HEK293T (cell line): ENCODE measurements at regions not wholly inside any gene's neighbourhood (a gene's known extent, or its start where the extent isn't known, plus 50 kb on each side); places are given as distances from the start of the nearest gene placed in this dataset.

Experiments
- CTCF ChIA-PET: fragments of 350-600 bp; formaldehyde crosslinking; extraction: SDS; loops from one replicate; lab custom pipeline; 2021; ENCODE audit warnings: antibody characterized with exemption, inconsistent platforms; lab: Yijun Ruan, JAX
- POLR2A ChIA-PET: fragments of 350-600 bp; formaldehyde crosslinking; extraction: SDS; loops from one replicate; lab custom pipeline; 2020; ENCODE audit warnings: antibody characterized with exemption, inconsistent platforms; lab: Yijun Ruan, JAX
- DNase-seq: peaks from one replicate; pipeline ENCODE4 v3.0.0; 2012; ENCODE audit warnings: mixed read lengths; ENCODE audit errors: extremely low spot score
- ARNT ChIP-seq: fragments of 450-650 bp; IDR thresholded peaks from 2 replicates; pipeline ENCODE4 v1.6.1; 2017; ENCODE audit warnings: mild to moderate bottlenecking
- BHLHE40 ChIP-seq: fragments of 450-650 bp; IDR thresholded peaks from 2 replicates; pipeline ENCODE4 v1.6.1; 2016; ENCODE audit warnings: mild to moderate bottlenecking, moderate library complexity, borderline replicate concordance
- CTBP1 ChIP-seq: fragments of 450-650 bp; IDR thresholded peaks from 2 replicates; pipeline ENCODE4 v1.6.1; 2016; ENCODE audit warnings: borderline replicate concordance
- ELF4 ChIP-seq: fragments of 450-650 bp; IDR thresholded peaks from 2 replicates; pipeline ENCODE4 v1.6.1; 2017; ENCODE audit warnings: antibody characterized with exemption
- FOXA1 ChIP-seq: fragments of 450-650 bp; IDR thresholded peaks from 2 replicates; pipeline ENCODE4 v1.6.1; 2016; ENCODE audit warnings: mild to moderate bottlenecking
- FOXK2 ChIP-seq: fragments of 450-650 bp; IDR thresholded peaks from 2 replicates; pipeline ENCODE4 v1.6.1; 2016; ENCODE audit warnings: mild to moderate bottlenecking
- FOXM1 ChIP-seq: fragments of 450-650 bp; IDR thresholded peaks from 2 replicates; pipeline ENCODE4 v1.6.1; 2017; ENCODE audit warnings: mild to moderate bottlenecking, borderline replicate concordance
- HDGF ChIP-seq: fragments of 450-650 bp; IDR thresholded peaks from 2 replicates; pipeline ENCODE4 v1.6.1; 2017; ENCODE audit warnings: antibody characterized with exemption, borderline replicate concordance
- L3MBTL2 ChIP-seq: fragments of 450-650 bp; conservative IDR thresholded peaks from 2 replicates; pipeline ENCODE4 v1.6.1; 2016; ENCODE audit warnings: mild to moderate bottlenecking
- LEF1 ChIP-seq: fragments of 450-650 bp; IDR thresholded peaks from 2 replicates; pipeline ENCODE4 v1.6.1; 2017; ENCODE audit warnings: mild to moderate bottlenecking, borderline replicate concordance
- NFRKB ChIP-seq: fragments of 450-650 bp; IDR thresholded peaks from 2 replicates; pipeline ENCODE4 v1.6.1; 2016; ENCODE audit warnings: mild to moderate bottlenecking, moderate library complexity
- PKNOX1 ChIP-seq: fragments of 450-650 bp; IDR thresholded peaks from 2 replicates; pipeline ENCODE4 v1.6.1; 2016
- SP1 ChIP-seq: fragments of 450-650 bp; IDR thresholded peaks from 2 replicates; pipeline ENCODE4 v1.6.1; 2017
- SUZ12 ChIP-seq: fragments of 450-650 bp; IDR thresholded peaks from 2 replicates; pipeline ENCODE4 v1.6.1; 2016; ENCODE audit warnings: mild to moderate bottlenecking
- TARDBP ChIP-seq: fragments of 450-650 bp; IDR thresholded peaks from 2 replicates; pipeline ENCODE4 v1.6.1; 2016
- ZNF384 ChIP-seq: fragments of 450-650 bp; IDR thresholded peaks from 2 replicates; pipeline ENCODE4 v1.6.1; 2016

DNA sequence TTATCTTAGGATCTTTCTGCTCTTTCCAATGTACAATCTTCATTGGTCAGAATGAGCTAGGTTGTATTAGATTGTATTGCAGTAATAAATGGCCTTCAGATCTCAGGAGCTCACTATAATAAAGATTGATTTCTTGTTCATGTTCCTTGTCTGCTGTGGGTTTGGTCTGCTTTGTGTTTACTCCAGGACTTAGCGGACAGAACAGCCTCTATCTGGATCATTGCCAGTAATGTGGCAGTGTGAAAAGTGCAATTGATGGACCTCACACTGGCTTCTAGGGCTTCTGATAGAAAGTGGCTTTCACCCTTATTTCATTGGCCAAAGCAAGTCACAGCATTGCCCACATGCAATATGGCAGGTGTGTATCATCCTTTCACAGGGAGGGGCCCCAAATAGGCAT, 81.2 kb downstream of the BTG1 start:
- no peak for DNase-seq
- POLR2A ChIA-PET = no interaction called here
- no peak for TF ChIP-seq FOXA1
- TF ChIP-seq SP1 = no peak
- CTCF ChIA-PET = no interaction called here

DNA sequence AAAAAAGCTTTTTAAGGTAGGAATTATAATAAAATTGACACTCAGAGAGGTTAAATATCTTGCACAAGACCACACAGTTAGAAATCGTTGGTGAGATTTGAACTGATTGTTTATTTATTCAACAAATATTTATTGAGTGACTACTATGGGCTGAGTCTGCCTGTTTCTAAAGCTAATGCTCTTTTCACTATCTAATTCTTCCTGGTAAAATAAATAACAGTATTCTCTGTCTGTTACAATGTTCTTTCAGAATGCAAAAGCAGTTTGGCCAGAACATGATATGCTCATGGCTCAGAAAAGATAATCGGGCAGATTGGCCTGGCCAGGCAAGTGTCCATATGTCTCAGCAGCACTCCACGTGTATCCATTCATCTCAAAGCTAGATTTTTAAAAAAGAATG, 82.0 kb downstream of the BTG1 start:
- ChIA-PET POLR2A (interaction anchor here (1.0 kb wide), 1 partner anchor 82 kb away, joined by 3 read pairs; the partner anchor contains the start of gene BTG1), CTCF (no interaction called here)
- no peak for DNase-seq
- TF ChIP-seq NFRKB = no peak
- no peak for TF ChIP-seq HDGF
- no peak for TF ChIP-seq FOXA1
- no peak for TF ChIP-seq LEF1
- no peak for TF ChIP-seq SP1
- TF ChIP-seq ELF4 = no peak
- no peak for TF ChIP-seq FOXK2
- no peak for TF ChIP-seq CTBP1
- TF ChIP-seq SUZ12 = no peak
- TF ChIP-seq TARDBP = no peak
- no peak for TF ChIP-seq PKNOX1

DNA sequence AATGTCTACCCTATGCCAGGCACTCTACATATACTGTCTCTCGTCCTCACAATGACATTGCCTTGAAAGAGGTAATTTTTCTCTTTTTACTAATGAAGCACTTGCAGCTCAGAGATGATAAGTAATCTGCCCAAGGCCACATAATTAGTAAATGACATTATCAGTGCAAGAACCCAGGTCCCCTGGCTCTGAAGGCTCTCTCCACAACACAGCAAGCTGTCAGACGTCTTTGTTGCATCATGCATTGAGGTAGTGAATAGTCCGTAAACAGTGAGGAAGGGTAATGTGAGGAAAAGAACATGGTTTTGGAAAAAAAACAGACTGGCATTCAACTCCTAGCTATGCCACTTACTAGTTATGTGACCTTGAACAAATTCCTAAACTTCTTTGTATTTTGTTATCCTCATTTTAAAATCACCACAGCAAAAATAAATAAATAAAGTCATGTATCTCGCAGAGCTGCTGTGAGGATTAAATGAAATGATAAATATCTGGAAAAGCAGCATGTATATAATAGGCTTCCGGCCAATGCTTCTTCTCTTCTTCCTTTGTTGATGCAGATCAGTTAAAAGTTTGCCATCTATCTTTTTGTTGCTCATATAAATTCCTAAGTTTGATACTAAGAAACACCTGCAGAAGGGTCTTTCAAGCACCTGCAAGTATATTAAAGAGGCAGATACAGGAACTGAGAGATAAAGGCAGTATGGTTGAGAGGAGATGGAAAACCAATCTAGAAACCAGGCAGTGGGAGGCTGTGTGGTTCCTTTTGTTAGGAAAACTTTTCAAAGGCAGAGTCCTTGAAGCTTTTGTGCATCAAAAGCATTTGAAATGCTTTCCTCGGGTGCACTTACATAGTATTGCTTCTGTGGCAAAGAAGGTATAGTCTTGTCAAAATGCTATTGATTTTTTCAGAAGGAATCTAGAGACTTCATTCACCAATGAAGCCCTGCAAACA, 82.8 kb downstream of the BTG1 start:
- TF ChIP-seq HDGF = no peak
- no peak for TF ChIP-seq LEF1
- TF ChIP-seq NFRKB = no peak
- TF ChIP-seq ARNT = no peak
- TF ChIP-seq PKNOX1 = no peak
- no peak for TF ChIP-seq L3MBTL2
- TF ChIP-seq FOXA1 = no peak
- no peak for TF ChIP-seq BHLHE40
- no peak for TF ChIP-seq SUZ12
- no peak for TF ChIP-seq FOXK2
- TF ChIP-seq FOXM1 = no peak
- no peak for TF ChIP-seq SP1
- no peak for DNase-seq
- POLR2A ChIA-PET = interaction anchor here (1.0 kb wide), 1 partner anchor 83 kb away, joined by 3 read pairs; the partner anchor contains the start of gene BTG1
- CTCF ChIA-PET = no interaction called here

DNA sequence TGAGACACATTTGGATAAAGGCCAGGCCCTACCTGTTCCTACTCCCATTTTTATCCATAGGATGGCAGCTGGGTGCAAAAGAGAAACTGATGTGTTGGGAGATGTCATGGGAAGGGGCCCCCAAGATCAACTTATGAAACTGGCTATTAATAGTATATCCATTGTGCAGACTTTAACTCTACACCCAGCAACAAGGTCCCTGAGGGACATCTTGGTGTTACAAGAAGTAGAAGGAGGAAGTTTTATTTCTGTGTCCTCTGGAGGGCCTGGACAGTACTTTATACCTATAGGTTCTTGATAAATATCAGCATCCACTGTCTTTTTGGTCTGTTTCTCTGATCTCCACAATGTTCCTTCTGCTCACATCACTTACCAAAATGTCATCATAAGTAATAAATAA, 84.6 kb downstream of the BTG1 start:
- CTCF ChIA-PET = no interaction called here
- TF ChIP-seq BHLHE40 = no peak
- TF ChIP-seq L3MBTL2 = no peak
- TF ChIP-seq PKNOX1 = no peak
- TF ChIP-seq ELF4 = no peak
- no peak for TF ChIP-seq TARDBP
- TF ChIP-seq HDGF = no peak
- no peak for TF ChIP-seq CTBP1
- no peak for TF ChIP-seq FOXA1
- TF ChIP-seq SUZ12 = no peak
- no peak for TF ChIP-seq FOXM1
- no peak for TF ChIP-seq LEF1
- TF ChIP-seq ARNT = no peak
- TF ChIP-seq FOXK2 = no peak
- no peak for TF ChIP-seq NFRKB
- no peak for TF ChIP-seq ZNF384
- DNase-seq = no peak
- POLR2A ChIA-PET = interaction anchor here (1.5 kb wide), 1 partner anchor 85 kb away, joined by 6 read pairs; the partner anchor contains the start of gene BTG1

GRCh38 chr12:92059960-92060359, 85.7 kb downstream of the BTG1 start:
- no peak for DNase-seq
- POLR2A ChIA-PET = interaction anchor here (1.1 to 1.5 kb wide), 2 partner anchors 84 to 86 kb away, joined by 4 to 6 read pairs; partner anchors contain the start of gene BTG1
- CTCF ChIA-PET = no interaction called here
- TF ChIP-seq NFRKB (no peak), ARNT (no peak), ZNF384 (no peak), PKNOX1 (no peak), SP1 (no peak), CTBP1 (no peak), ELF4 (no peak), SUZ12 (no peak), L3MBTL2 (no peak), FOXA1 (no peak), TARDBP (no peak), FOXK2 (no peak), FOXM1 (no peak), LEF1 (no peak), HDGF (no peak), BHLHE40 (no peak)
